ENCODE measurements at regions not wholly inside any gene's neighbourhood (a gene's known extent, or its start where the extent isn't known, plus 50 kb on each side); places are given as distances from the start of the nearest gene placed in this dataset.

DNA sequence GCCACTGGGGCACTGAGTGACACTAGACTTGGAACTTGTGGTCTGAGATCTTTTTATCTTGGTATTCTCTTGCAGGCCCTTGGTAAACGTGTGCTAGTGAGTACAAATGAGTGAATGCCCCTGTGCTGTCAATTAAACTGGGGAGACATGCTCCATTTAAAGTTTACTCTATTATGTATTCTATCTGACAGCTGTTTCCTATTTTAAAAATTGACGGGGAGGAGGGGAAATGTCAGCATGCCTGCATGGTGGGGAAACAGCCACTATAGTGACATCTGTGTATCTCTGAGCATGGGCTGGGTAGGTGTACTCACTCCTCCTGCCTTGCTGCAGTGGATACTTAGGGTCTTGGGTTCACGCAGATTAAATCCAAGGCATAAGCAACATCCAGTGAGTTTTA is 59.0 kb upstream of the IKBKE start:
- DNase-seq: no peak

DNA sequence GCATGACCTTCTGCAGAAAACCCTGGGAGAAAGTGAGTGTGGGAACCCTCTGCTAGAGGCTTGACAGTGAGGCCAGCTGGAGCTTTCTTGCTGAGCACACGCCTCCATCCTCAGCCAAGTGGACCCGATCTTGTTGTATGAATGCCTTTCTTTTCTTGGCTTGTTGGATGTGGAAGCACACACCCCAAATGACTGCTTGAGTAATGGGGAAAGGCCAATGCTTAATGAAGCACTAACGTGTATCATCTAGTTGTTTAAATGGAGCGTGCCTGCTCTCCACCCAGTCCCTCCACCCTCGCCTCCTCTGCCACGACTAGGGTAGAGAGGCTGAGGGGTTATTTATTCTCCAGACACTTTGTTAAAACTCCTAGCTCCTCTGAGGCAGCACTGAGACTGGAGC is 54.3 kb upstream of the IKBKE start:
- DNase-seq: no peak

DNA sequence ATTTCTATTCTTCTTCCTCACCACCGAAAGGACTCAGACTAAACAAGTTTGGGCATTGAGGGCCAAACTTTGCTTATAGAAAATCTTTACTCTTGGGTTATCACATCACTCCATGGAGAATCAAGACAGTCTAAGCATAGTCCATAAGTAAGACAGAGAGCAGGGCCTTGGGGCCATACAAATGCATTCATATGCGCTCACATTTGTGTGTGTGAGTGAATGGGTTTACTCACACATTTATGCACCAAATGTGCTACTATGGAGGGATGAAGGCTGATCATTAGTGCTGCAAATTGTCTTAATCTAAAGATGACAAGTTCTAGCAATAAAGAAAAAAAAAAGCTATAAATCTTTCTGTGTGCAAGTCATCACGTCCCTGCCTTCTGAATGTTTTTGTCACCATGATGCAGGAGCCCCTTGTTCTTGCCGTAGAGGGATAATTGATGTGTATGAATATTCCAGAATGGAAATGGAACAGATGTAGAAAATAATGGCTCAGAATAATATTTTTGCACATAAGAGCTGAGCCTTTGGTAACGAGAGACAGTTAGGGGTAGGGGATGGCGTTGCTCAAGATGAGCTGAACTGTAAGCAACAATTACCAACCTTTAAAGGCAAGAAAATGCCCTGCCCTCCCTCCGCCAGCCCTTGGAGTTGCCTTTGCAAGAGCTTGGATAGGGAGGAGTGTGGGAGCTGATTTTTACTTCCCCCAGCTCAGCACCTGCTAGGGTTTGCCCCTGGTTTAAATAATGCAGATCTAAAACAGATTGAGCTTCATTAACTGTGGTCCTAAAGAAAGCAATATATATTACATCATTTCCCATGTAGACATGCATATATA is 52.3 kb upstream of the IKBKE start:
- no peak for DNase-seq

DNA sequence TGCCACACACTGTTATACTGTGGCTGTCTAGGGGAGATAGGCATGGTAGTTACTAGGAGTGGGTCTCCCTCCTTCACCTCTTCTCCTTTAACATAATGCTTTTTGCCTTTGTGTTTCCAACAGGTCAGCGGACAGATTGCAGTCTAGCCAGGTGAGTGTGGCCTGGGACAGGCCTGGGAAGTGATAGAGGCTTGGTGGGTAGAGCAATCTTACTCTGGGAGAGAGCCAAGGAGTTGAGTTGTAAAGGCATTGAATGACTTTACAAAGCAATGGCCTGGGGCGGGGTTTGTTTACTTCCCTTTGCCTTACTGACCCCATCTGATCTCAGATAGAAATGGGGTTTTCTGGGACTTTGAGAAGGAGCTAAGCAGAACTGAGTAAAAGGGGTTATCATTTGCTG is 51.0 kb upstream of the IKBKE start:
- DNase-seq: no peak

DNA sequence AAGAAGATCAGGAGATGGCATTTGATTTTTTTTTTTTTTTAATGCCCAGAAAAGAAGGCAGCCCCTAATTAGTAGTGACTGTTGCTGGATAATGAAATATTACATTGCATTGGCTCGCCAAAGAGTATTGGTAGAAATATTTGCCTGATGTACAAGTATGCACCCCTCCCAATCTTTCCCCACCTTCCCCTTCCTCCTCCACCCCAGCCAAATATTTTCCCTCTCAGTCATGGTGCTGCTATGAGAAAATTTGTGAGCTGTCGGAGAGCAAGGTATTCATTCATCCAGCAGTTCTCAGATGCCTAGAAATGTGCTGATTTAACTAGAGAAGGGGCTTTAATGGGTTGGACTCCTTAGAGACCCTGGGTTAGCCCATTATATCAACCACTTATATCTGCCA is 50.5 kb upstream of the IKBKE start:
- DNase-seq: no peak

DNA sequence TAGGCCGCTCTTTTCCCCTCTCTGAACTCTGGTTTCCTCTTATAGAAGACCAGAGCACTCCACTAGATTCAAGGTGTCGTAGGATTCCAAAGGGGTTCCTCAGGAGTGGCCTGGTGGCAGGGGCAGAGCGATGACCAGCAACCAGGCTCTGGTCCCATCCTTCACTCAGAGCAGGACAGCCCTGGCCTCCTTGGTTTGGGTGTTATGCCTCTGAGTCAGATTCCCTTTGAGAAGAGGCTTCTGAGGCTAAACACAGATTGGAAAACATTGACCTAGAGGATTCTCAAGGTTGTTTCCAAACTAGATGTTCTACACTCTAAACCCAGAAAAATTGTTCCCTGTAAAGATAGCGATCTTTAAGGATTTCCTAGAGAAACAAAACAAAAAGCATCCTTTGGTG is 49.8 kb upstream of the IKBKE start:
- DNase-seq: no peak

Data from inflammatory macrophage treated with lipopolysaccharide for 1 hour (primary cell).